ENCODE measurements at regions not wholly inside any gene's neighbourhood (a gene's known extent, or its start where the extent isn't known, plus 50 kb on each side); places are given as distances from the start of the nearest gene placed in this dataset.

- 82 to 84% methylated on average over 4 to 6 of the region's 6 CpGs for WGBS, 2 experiments (ENCODE audit: insufficient coverage in 2 of 2)
- no peak overlapping the region for H3K4me3 ChIP-seq (ENCODE audit: extremely low read depth, insufficient read depth, low read length, poor library complexity, severe bottlenecking)
- H3K36me3 ChIP-seq (ENCODE audit: control insufficient read depth, insufficient read depth, low read length), result no peaks in the 10 kb centered on the region
- H3K4me1 ChIP-seq (ENCODE audit: control insufficient read depth, insufficient read depth, low read length, poor library complexity, severe bottlenecking), result no peaks in the 10 kb centered on the region
- no peaks in the 10 kb centered on the region for H3K9me3 ChIP-seq (ENCODE audit: control insufficient read depth, low read length)
- H3K27ac ChIP-seq (ENCODE audit: low read depth, low read length, severe bottlenecking), result no peak overlapping the region
Observed at GRCh38 chr13:30816736-30817135, 81.4 kb downstream of the ALOX5AP start.

GRCh38 chr13:30818323-30818960, 83.1 kb downstream of the ALOX5AP start:
- Histone ChIP-seq H3K4me3 (ENCODE audit: extremely low read depth, insufficient read depth, low read length, poor library complexity, severe bottlenecking) (no peak overlapping the region), H3K4me1 (ENCODE audit: control insufficient read depth, insufficient read depth, low read length, poor library complexity, severe bottlenecking) (no peaks in the 10 kb centered on the region), H3K9me3 (ENCODE audit: control insufficient read depth, low read length) (no peaks in the 10 kb centered on the region), H3K36me3 (ENCODE audit: control insufficient read depth, insufficient read depth, low read length) (no peaks in the 10 kb centered on the region), H3K27ac (ENCODE audit: low read depth, low read length, severe bottlenecking) (no peak overlapping the region)
- 91% methylated on average over 8 of the region's 10 CpGs for WGBS, 2 experiments (ENCODE audit: insufficient coverage in 2 of 2)

GRCh38 chr13:30819136-30819888, 84.0 kb downstream of the ALOX5AP start:
- 96 to 97% methylated on average over 5 to 6 of the region's 7 CpGs for WGBS, 2 experiments (ENCODE audit: insufficient coverage in 2 of 2)

GRCh38 chr13:30821421-30821820, 84.7 kb upstream of the MEDAG start:
- Histone ChIP-seq H3K4me1 (ENCODE audit: control insufficient read depth, insufficient read depth, low read length, poor library complexity, severe bottlenecking) (peaks cover 4% of the 10 kb centered on the region), H3K4me3 (ENCODE audit: extremely low read depth, insufficient read depth, low read length, poor library complexity, severe bottlenecking) (no peak overlapping the region)
- WGBS, 2 experiments (ENCODE audit: insufficient coverage in 2 of 2), result 80 to 91% methylated on average over 1 of the region's 2 CpGs

More at GRCh38 chr13:30819136-30819888, 84.0 kb downstream of the ALOX5AP start:
- Histone ChIP-seq H3K9me3 (ENCODE audit: control insufficient read depth, low read length) (no peaks in the 10 kb centered on the region), H3K4me1 (ENCODE audit: control insufficient read depth, insufficient read depth, low read length, poor library complexity, severe bottlenecking) (no peaks in the 10 kb centered on the region), H3K4me3 (ENCODE audit: extremely low read depth, insufficient read depth, low read length, poor library complexity, severe bottlenecking) (no peak overlapping the region), H3K27ac (ENCODE audit: low read depth, low read length, severe bottlenecking) (no peak overlapping the region), H3K36me3 (ENCODE audit: control insufficient read depth, insufficient read depth, low read length) (no peaks in the 10 kb centered on the region)

GRCh38 chr13:30824651-30825050, 81.4 kb upstream of the MEDAG start:
- 44 to 46% methylated on average over 8 to 9 of the region's 10 CpGs for WGBS, 2 experiments (ENCODE audit: insufficient coverage in 2 of 2)
- Histone ChIP-seq H3K36me3 (ENCODE audit: control insufficient read depth, insufficient read depth, low read length) (no peaks in the 10 kb centered on the region), H3K27ac (ENCODE audit: low read depth, low read length, severe bottlenecking) (no peak overlapping the region), H3K4me1 (ENCODE audit: control insufficient read depth, insufficient read depth, low read length, poor library complexity, severe bottlenecking) (peaks cover 10% of the 10 kb centered on the region), H3K4me3 (ENCODE audit: extremely low read depth, insufficient read depth, low read length, poor library complexity, severe bottlenecking) (no peak overlapping the region), H3K9me3 (ENCODE audit: control insufficient read depth, low read length) (no peaks in the 10 kb centered on the region)

More at GRCh38 chr13:30821421-30821820, 84.7 kb upstream of the MEDAG start:
- Histone ChIP-seq H3K36me3 (ENCODE audit: control insufficient read depth, insufficient read depth, low read length) (no peaks in the 10 kb centered on the region), H3K27ac (ENCODE audit: low read depth, low read length, severe bottlenecking) (no peak overlapping the region), H3K9me3 (ENCODE audit: control insufficient read depth, low read length) (no peaks in the 10 kb centered on the region)

- 92 to 94% methylated on average over 12 to 14 of the region's 15 CpGs for WGBS, 2 experiments (ENCODE audit: insufficient coverage in 2 of 2)
- Histone ChIP-seq H3K36me3 (ENCODE audit: control insufficient read depth, insufficient read depth, low read length) (no peaks in the 10 kb centered on the region), H3K27ac (ENCODE audit: low read depth, low read length, severe bottlenecking) (no peak overlapping the region), H3K9me3 (ENCODE audit: control insufficient read depth, low read length) (no peaks in the 10 kb centered on the region), H3K4me3 (ENCODE audit: extremely low read depth, insufficient read depth, low read length, poor library complexity, severe bottlenecking) (no peak overlapping the region), H3K4me1 (ENCODE audit: control insufficient read depth, insufficient read depth, low read length, poor library complexity, severe bottlenecking) (peaks cover 10% of the 10 kb centered on the region)
Observed at GRCh38 chr13:30826911-30827577, 79.0 kb upstream of the MEDAG start.

GRCh38 chr13:30827578-30827925, 78.5 kb upstream of the MEDAG start:
- no peaks in the 10 kb centered on the region for H3K9me3 ChIP-seq (ENCODE audit: control insufficient read depth, low read length)
- 82 to 95% methylated on average over 3 of the region's 3 CpGs for WGBS, 2 experiments (ENCODE audit: insufficient coverage in 2 of 2)
- no peaks in the 10 kb centered on the region for H3K36me3 ChIP-seq (ENCODE audit: control insufficient read depth, insufficient read depth, low read length)
- H3K27ac ChIP-seq (ENCODE audit: low read depth, low read length, severe bottlenecking), result no peak overlapping the region
- no peak overlapping the region for H3K4me3 ChIP-seq (ENCODE audit: extremely low read depth, insufficient read depth, low read length, poor library complexity, severe bottlenecking)
- H3K4me1 ChIP-seq (ENCODE audit: control insufficient read depth, insufficient read depth, low read length, poor library complexity, severe bottlenecking), result peaks cover 10% of the 10 kb centered on the region

- Histone ChIP-seq H3K4me3 (ENCODE audit: extremely low read depth, insufficient read depth, low read length, poor library complexity, severe bottlenecking) (no peak overlapping the region), H3K9me3 (ENCODE audit: control insufficient read depth, low read length) (no peaks in the 10 kb centered on the region)
- 91 to 100% methylated on average over 1 to 2 of the region's 2 CpGs for WGBS, 2 experiments (ENCODE audit: insufficient coverage in 2 of 2)
Observed at GRCh38 chr13:30829145-30829832, 76.8 kb upstream of the MEDAG start.

GRCh38 chr13:30829833-30830637, 76.0 kb upstream of the MEDAG start:
- no peak overlapping the region for H3K4me3 ChIP-seq (ENCODE audit: extremely low read depth, insufficient read depth, low read length, poor library complexity, severe bottlenecking)
- peaks cover 17% of the 10 kb centered on the region for H3K4me1 ChIP-seq (ENCODE audit: control insufficient read depth, insufficient read depth, low read length, poor library complexity, severe bottlenecking)
- WGBS, 2 experiments (ENCODE audit: insufficient coverage in 2 of 2), result 93 to 95% methylated on average over 7 to 9 of the region's 10 CpGs
- no peaks in the 10 kb centered on the region for H3K9me3 ChIP-seq (ENCODE audit: control insufficient read depth, low read length)
- no peak overlapping the region for H3K27ac ChIP-seq (ENCODE audit: low read depth, low read length, severe bottlenecking)
- no peaks in the 10 kb centered on the region for H3K36me3 ChIP-seq (ENCODE audit: control insufficient read depth, insufficient read depth, low read length)

More at GRCh38 chr13:30829145-30829832, 76.8 kb upstream of the MEDAG start:
- peaks cover 18% of the 10 kb centered on the region for H3K4me1 ChIP-seq (ENCODE audit: control insufficient read depth, insufficient read depth, low read length, poor library complexity, severe bottlenecking)
- no peaks in the 10 kb centered on the region for H3K36me3 ChIP-seq (ENCODE audit: control insufficient read depth, insufficient read depth, low read length)
- no peak overlapping the region for H3K27ac ChIP-seq (ENCODE audit: low read depth, low read length, severe bottlenecking)

- Histone ChIP-seq H3K36me3 (ENCODE audit: control insufficient read depth, insufficient read depth, low read length) (no peaks in the 10 kb centered on the region), H3K9me3 (ENCODE audit: control insufficient read depth, low read length) (no peaks in the 10 kb centered on the region), H3K27ac (ENCODE audit: low read depth, low read length, severe bottlenecking) (no peak overlapping the region), H3K4me3 (ENCODE audit: extremely low read depth, insufficient read depth, low read length, poor library complexity, severe bottlenecking) (no peak overlapping the region), H3K4me1 (ENCODE audit: control insufficient read depth, insufficient read depth, low read length, poor library complexity, severe bottlenecking) (peaks cover 14% of the 10 kb centered on the region)
- no CpG with 5 or more reads among the region's 1 CpG for WGBS, 2 experiments (ENCODE audit: insufficient coverage in 2 of 2)
Observed at GRCh38 chr13:30830638-30830965, 75.5 kb upstream of the MEDAG start.
